ENCODE measurements at regions not wholly inside any gene's neighbourhood (a gene's known extent, or its start where the extent isn't known, plus 50 kb on each side); places are given as distances from the start of the nearest gene placed in this dataset.

DNA sequence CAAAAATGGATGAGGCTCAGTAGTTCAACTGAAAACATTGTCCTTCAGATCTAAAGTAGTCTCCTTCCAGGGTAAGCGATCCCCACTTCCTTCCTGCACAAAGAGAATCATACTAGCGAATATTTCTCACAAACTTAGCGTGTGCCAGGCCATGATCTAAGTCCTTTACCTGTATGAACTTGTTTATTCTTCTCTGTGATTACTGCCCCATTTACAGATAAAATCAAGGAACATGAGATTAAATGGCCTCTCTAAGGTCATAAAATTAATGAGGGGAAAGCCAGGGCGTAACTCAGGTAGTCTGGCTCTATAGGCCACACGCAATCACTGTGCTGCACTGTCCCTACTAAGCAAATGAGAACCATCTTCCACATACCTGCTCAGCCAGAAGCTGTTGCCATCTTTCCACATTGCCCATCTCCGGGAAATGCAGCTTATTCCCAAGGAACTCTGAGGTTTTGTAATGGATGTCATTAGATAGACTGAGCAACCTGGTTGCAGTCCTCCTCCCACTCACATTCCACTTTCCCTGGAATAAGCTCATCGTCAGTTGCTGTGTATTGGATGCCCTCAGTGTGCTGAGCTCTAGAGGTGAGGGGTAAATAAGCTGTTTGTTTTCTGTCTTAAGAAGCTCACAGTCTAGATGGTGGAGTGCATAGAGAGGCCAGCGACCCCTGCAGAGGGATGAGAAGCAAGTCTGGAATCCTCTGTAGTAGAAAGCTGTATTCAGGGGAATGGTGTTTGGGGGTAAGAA, 146.3 kb downstream of the SNX19 start:
- FAIRE-seq (peak; percentile 73), DNase-seq (ENCODE audit: low read depth, low spot score) (no peak)
- no peak overlapping the region for H3K4me3 ChIP-seq (ENCODE audit: control insufficient read depth in 2 of 3, extremely low read depth in 1 of 3, insufficient read depth in 2 of 3, low read depth in 1 of 3, low read length in 3 of 3)
- no peak overlapping the region for H2AFZ ChIP-seq (ENCODE audit: control insufficient read depth, low read length)
- H3K36me3 ChIP-seq (ENCODE audit: control insufficient read depth in 2 of 2, extremely low read depth in 1 of 2, insufficient read depth in 2 of 2, low read length in 2 of 2), result no peaks in the 10 kb centered on the region
- H3K4me1 ChIP-seq (ENCODE audit: control insufficient read depth, extremely low read depth, insufficient read depth, low read length), result peaks cover 24% of the 10 kb centered on the region
- TF ChIP-seq EZH2 (IDR thresholded peaks at IDR 0.05; ENCODE audit: low read length), result no peak
- TF ChIP-seq, protein P1, sequence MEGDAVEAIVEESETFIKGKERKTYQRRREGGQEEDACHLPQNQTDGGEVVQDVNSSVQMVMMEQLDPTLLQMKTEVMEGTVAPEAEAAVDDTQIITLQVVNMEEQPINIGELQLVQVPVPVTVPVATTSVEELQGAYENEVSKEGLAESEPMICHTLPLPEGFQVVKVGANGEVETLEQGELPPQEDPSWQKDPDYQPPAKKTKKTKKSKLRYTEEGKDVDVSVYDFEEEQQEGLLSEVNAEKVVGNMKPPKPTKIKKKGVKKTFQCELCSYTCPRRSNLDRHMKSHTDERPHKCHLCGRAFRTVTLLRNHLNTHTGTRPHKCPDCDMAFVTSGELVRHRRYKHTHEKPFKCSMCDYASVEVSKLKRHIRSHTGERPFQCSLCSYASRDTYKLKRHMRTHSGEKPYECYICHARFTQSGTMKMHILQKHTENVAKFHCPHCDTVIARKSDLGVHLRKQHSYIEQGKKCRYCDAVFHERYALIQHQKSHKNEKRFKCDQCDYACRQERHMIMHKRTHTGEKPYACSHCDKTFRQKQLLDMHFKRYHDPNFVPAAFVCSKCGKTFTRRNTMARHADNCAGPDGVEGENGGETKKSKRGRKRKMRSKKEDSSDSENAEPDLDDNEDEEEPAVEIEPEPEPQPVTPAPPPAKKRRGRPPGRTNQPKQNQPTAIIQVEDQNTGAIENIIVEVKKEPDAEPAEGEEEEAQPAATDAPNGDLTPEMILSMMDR (optimal IDR thresholded peaks at IDR 0.05 in 1 of 3, IDR thresholded peaks at IDR 0.05 in 1 of 3, conservative IDR thresholded peaks at IDR 0.05 in 1 of 3; ENCODE audit: extremely low read depth in 1 of 3, insufficient read depth in 2 of 3, low read length in 3 of 3), result no peak
- dilution Hi-C loops (cut with MboI; ENCODE audit: extremely low pct_ligation_motif_present, low sequenced_read_pairs), result no loop called here
- no peak overlapping the region for H3K4me2 ChIP-seq (ENCODE audit: control insufficient read depth, extremely low read depth, insufficient read depth, low read depth, low read length)
- H3K9ac ChIP-seq (ENCODE audit: control insufficient read depth, extremely low read depth, insufficient read depth, low read length), result no peak overlapping the region
- H3K79me2 ChIP-seq (ENCODE audit: control insufficient read depth, insufficient read depth, low read length), result no peaks in the 10 kb centered on the region
- H3K9me1 ChIP-seq (ENCODE audit: control insufficient read depth, extremely low read depth, insufficient read depth, low read length), result no peaks in the 10 kb centered on the region
- H3K9me3 ChIP-seq (ENCODE audit: control insufficient read depth, low read depth, low read length), result no peaks in the 10 kb centered on the region
- H4K20me1 ChIP-seq (ENCODE audit: control insufficient read depth, extremely low read depth, insufficient read depth, low read length), result no peaks in the 10 kb centered on the region
- H3K27ac ChIP-seq (ENCODE audit: control insufficient read depth, insufficient read depth, low read length), result no peak overlapping the region
- no peaks in the 10 kb centered on the region for H3K27me3 ChIP-seq (ENCODE audit: control insufficient read depth, extremely low read depth, insufficient read depth, low read length)

DNA sequence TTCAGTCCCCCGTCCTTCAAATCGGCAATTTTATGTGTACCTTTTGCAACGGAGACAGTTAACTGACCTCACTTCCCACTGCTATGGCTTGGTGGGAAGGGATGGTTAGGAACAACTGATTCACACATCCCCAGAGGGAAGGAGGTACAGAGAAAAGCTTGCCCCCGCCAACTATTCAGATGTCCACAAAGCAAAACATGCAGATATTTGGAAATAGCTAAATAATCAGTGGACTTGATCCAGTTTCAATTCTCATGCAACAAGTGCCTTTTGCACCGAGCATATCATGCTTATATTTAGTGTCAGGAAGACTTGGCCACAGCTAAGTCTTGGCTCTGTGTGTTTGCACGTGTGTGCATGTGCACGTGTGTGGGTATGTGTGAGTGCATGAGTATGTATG, 144.6 kb downstream of the SNX19 start:
- H3K4me2 ChIP-seq (ENCODE audit: control insufficient read depth, extremely low read depth, insufficient read depth, low read depth, low read length), result no peak overlapping the region
- no peak for FAIRE-seq
- no peak overlapping the region for H2AFZ ChIP-seq (ENCODE audit: control insufficient read depth, low read length)
- DNase-seq (ENCODE audit: low read depth, low spot score), result no peak
- dilution Hi-C loops (cut with MboI; ENCODE audit: extremely low pct_ligation_motif_present, low sequenced_read_pairs), result no loop called here
- TF ChIP-seq, protein P1 (optimal IDR thresholded peaks at IDR 0.05 in 1 of 3, IDR thresholded peaks at IDR 0.05 in 1 of 3, conservative IDR thresholded peaks at IDR 0.05 in 1 of 3; ENCODE audit: extremely low read depth in 1 of 3, insufficient read depth in 2 of 3, low read length in 3 of 3), result no peak
- no peak for TF ChIP-seq EZH2 (IDR thresholded peaks at IDR 0.05; ENCODE audit: low read length)
- H3K9me1 ChIP-seq (ENCODE audit: control insufficient read depth, extremely low read depth, insufficient read depth, low read length), result no peaks in the 10 kb centered on the region
- no peaks in the 10 kb centered on the region for H3K79me2 ChIP-seq (ENCODE audit: control insufficient read depth, insufficient read depth, low read length)
- no peaks in the 10 kb centered on the region for H3K9me3 ChIP-seq (ENCODE audit: control insufficient read depth, low read depth, low read length)
- H3K27me3 ChIP-seq (ENCODE audit: control insufficient read depth, extremely low read depth, insufficient read depth, low read length), result no peaks in the 10 kb centered on the region
- H3K36me3 ChIP-seq (ENCODE audit: control insufficient read depth in 2 of 2, extremely low read depth in 1 of 2, insufficient read depth in 2 of 2, low read length in 2 of 2), result no peaks in the 10 kb centered on the region
- H3K4me1 ChIP-seq (ENCODE audit: control insufficient read depth, extremely low read depth, insufficient read depth, low read length), result peaks cover 33% of the 10 kb centered on the region
- H3K9ac ChIP-seq (ENCODE audit: control insufficient read depth, extremely low read depth, insufficient read depth, low read length), result no peak overlapping the region
- H3K27ac ChIP-seq (ENCODE audit: control insufficient read depth, insufficient read depth, low read length), result no peak overlapping the region
- no peak overlapping the region for H3K4me3 ChIP-seq (ENCODE audit: control insufficient read depth in 2 of 3, extremely low read depth in 1 of 3, insufficient read depth in 2 of 3, low read depth in 1 of 3, low read length in 3 of 3)
- H4K20me1 ChIP-seq (ENCODE audit: control insufficient read depth, extremely low read depth, insufficient read depth, low read length), result no peaks in the 10 kb centered on the region
